H1 (cell line): ENCODE measurements at regions not wholly inside any gene's neighbourhood (a gene's known extent, or its start where the extent isn't known, plus 50 kb on each side); places are given as distances from the start of the nearest gene placed in this dataset.

Source experiments
- CTCF ChIA-PET: fragments of 300-600 bp; sonication (Branson Sonifier 250); formaldehyde crosslinking; loops from one replicate; lab custom pipeline; 2021; ENCODE audit not compliant: partially characterized antibody; lab: Charles Lee
- POLR2A ChIA-PET: fragments of 300-600 bp; sonication (Branson Sonifier 250); formaldehyde crosslinking; loops from one replicate; lab custom pipeline; 2021; ENCODE audit warnings: inconsistent platforms; ENCODE audit not compliant: partially characterized antibody; lab: Charles Lee
- DNase-seq, 2 experiments: peaks; one replicate each; pipeline versions ENCODE4 v3.0.0 to v3.0.0-alpha.2; 2010 to 2022; ENCODE audit warnings: low spot score in 2 of 2, low read depth in 1 of 2, mixed read lengths in 1 of 2
- FAIRE-seq: peaks from 2 replicates; lab custom pipeline; 2011; peaks lifted over from hg19 to GRCh38; lab: Jason Lieb, UNC
- H2AFZ ChIP-seq: 2 replicates; pipeline ENCODE4 v1.8.1; 2012; ENCODE audit warnings: low read length, inconsistent platforms
- H2AK5ac ChIP-seq: 2 replicates; pipeline ENCODE4 v1.6.1; 2013; ENCODE audit warnings: low read depth, low read length
- H2BK120ac ChIP-seq: replicated peaks from 2 replicates; pipeline ENCODE3; 2013; ENCODE audit warnings: low read depth, low read length, inconsistent platforms
- H2BK12ac ChIP-seq: 2 replicates; pipeline ENCODE4 v1.6.1; 2013; ENCODE audit warnings: low read depth, low read length
- H2BK15ac ChIP-seq: 2 replicates; pipeline ENCODE4 v1.6.1; 2013; ENCODE audit warnings: low read length
- H2BK20ac ChIP-seq: 2 replicates; pipeline ENCODE4 v1.6.1; 2013; ENCODE audit warnings: low read length
- H2BK5ac ChIP-seq: 2 replicates; pipeline ENCODE4 v1.6.1; 2013; ENCODE audit warnings: low read depth, low read length
- H3K14ac ChIP-seq: 2 replicates; pipeline ENCODE4 v1.6.1; 2013; ENCODE audit warnings: inconsistent platforms; ENCODE audit not compliant: insufficient read length
- H3K18ac ChIP-seq: 2 replicates; pipeline ENCODE4 v1.6.1; 2013; ENCODE audit warnings: low read length; ENCODE audit errors: extremely low read depth
- H3K23ac ChIP-seq: 2 replicates; pipeline ENCODE4 v1.6.1; 2013; ENCODE audit warnings: inconsistent platforms; ENCODE audit not compliant: insufficient read length
- H3K23me2 ChIP-seq: 2 replicates; pipeline ENCODE4 v1.6.1; 2013; ENCODE audit warnings: low read depth, low read length
- H3K27ac ChIP-seq: 2 replicates; pipeline ENCODE4 v1.6.1; 2011; ENCODE audit warnings: low read depth, low read length, inconsistent platforms
- H3K27me3 ChIP-seq, 4 experiments: replicated peaks in 1 of 4; 1 replicate in 1 of 4; 2 replicates in 3 of 4; pipeline versions ENCODE4 v1.6.1 to v1.8.1; 2011 to 2013; ENCODE audit warnings: low read length in 3 of 4, mild to moderate bottlenecking in 3 of 4, inconsistent platforms in 2 of 4, mixed read lengths in 2 of 4, moderate library complexity in 1 of 4; ENCODE audit not compliant: control insufficient read depth in 3 of 4, insufficient read depth in 3 of 4; ENCODE audit errors: extremely low read depth in 1 of 4
- H3K36me3 ChIP-seq, 4 experiments: 2 replicates each; pipeline versions ENCODE4 v1.6.1 to v1.8.1; 2011 to 2013; ENCODE audit warnings: mild to moderate bottlenecking in 4 of 4, low read length in 3 of 4, moderate library complexity in 2 of 4, control low read depth in 1 of 4, inconsistent platforms in 1 of 4; ENCODE audit not compliant: insufficient read depth in 4 of 4, control insufficient read depth in 2 of 4
- H3K4ac ChIP-seq: replicated peaks from 2 replicates; pipeline ENCODE3; 2013; ENCODE audit warnings: low read length, low read depth, mixed read lengths, inconsistent platforms; ENCODE audit not compliant: insufficient read length
- H3K4me1 ChIP-seq, 4 experiments: replicated peaks in 1 of 4; 1 replicate in 1 of 4; 2 replicates in 3 of 4; pipeline versions ENCODE4 v1.6.1 to v1.8.1; 2011 to 2013; ENCODE audit warnings: low read length in 3 of 4, inconsistent platforms in 2 of 4, mixed read lengths in 1 of 4; ENCODE audit not compliant: insufficient read depth in 4 of 4, control insufficient read depth in 3 of 4
- H3K4me2 ChIP-seq, 2 experiments: 2 replicates each; pipeline versions ENCODE4 v1.6.1 to v1.8.1; 2011 to 2013; ENCODE audit warnings: low read depth in 2 of 2, low read length in 2 of 2, control low read depth in 1 of 2, inconsistent platforms in 1 of 2, mild to moderate bottlenecking in 1 of 2; ENCODE audit not compliant: insufficient read depth in 1 of 2
- H3K4me3 ChIP-seq, 4 experiments: fragments of 200-600, 300-600 bp in 1 of 4; sonication (generic), shearing (Covaris generic), sonication (Bioruptor Twin) in 1 of 4; 2 replicates each; pipeline versions ENCODE4 v1.5.1 to v1.8.1; 2011 to 2016; ENCODE audit warnings: low read length in 4 of 4, low read depth in 3 of 4, control low read depth in 2 of 4, inconsistent platforms in 2 of 4, mild to moderate bottlenecking in 2 of 4, mixed read lengths in 1 of 4, moderate library complexity in 1 of 4; ENCODE audit not compliant: insufficient read depth in 2 of 4; ENCODE audit errors: extremely low read depth in 1 of 4
- H3K56ac ChIP-seq: replicated peaks from 2 replicates; pipeline ENCODE3; 2013; ENCODE audit warnings: low read depth, mild to moderate bottlenecking, mixed read lengths, low read length, inconsistent platforms; ENCODE audit not compliant: insufficient read length
- H3K79me1 ChIP-seq: 2 replicates; pipeline ENCODE4 v1.6.1; 2013; ENCODE audit warnings: low read depth, low read length, control low read depth
- H3K79me2 ChIP-seq, 2 experiments: 2 replicates each; pipeline versions ENCODE4 v1.6.1 to v1.8.1; 2012 to 2013; ENCODE audit warnings: low read length in 2 of 2, mild to moderate bottlenecking in 2 of 2, inconsistent platforms in 1 of 2; ENCODE audit not compliant: insufficient read depth in 2 of 2, control insufficient read depth in 1 of 2
- H3K9ac ChIP-seq, 4 experiments: replicated peaks in 1 of 4; 1 replicate in 1 of 4; 2 replicates in 3 of 4; pipeline versions ENCODE4 v1.6.1 to v1.8.1; 2011 to 2013; ENCODE audit warnings: low read depth in 3 of 4, low read length in 3 of 4, control low read depth in 2 of 4, mild to moderate bottlenecking in 2 of 4, moderate library complexity in 2 of 4, inconsistent platforms in 1 of 4; ENCODE audit errors: extremely low read depth in 1 of 4
- H3K9me3 ChIP-seq, 2 experiments: 2 replicates each; pipeline versions ENCODE4 v1.6.1 to v1.8.1; 2012 to 2013; ENCODE audit warnings: mild to moderate bottlenecking in 2 of 2, moderate library complexity in 2 of 2, control low read depth in 1 of 2, inconsistent platforms in 1 of 2, low read depth in 1 of 2, low read length in 1 of 2, mixed read lengths in 1 of 2; ENCODE audit not compliant: insufficient read depth in 2 of 2
- H4K20me1 ChIP-seq, 2 experiments: replicated peaks in 1 of 2; 2 replicates each; pipeline versions ENCODE3 to v1.8.1; 2011 to 2013; ENCODE audit warnings: inconsistent platforms in 2 of 2, low read length in 2 of 2, mild to moderate bottlenecking in 1 of 2; ENCODE audit not compliant: insufficient read depth in 2 of 2, control insufficient read depth in 1 of 2
- H4K5ac ChIP-seq: 2 replicates; pipeline ENCODE4 v1.6.1; 2013; ENCODE audit warnings: low read length, low read depth, mixed read lengths, inconsistent platforms; ENCODE audit not compliant: insufficient read length
- H4K8ac ChIP-seq: 2 replicates; pipeline ENCODE4 v1.8.0; 2013; ENCODE audit warnings: mild to moderate bottlenecking, moderate library complexity, low read length, inconsistent platforms; ENCODE audit not compliant: insufficient read depth; ENCODE audit errors: extremely low read depth
- H4K91ac ChIP-seq: replicated peaks from 2 replicates; pipeline ENCODE3; 2013; ENCODE audit warnings: low read length, mixed read lengths, inconsistent platforms; ENCODE audit not compliant: insufficient read length
- ASH2L ChIP-seq: fragments of 200-600, 300-600 bp; sonication (generic); IDR thresholded peaks from one replicate; pipeline ENCODE4 v1.7.1; 2017; ENCODE audit warnings: low read length
- CHD1 ChIP-seq: IDR thresholded peaks from 2 replicates; pipeline ENCODE4 v1.6.1; 2012; ENCODE audit warnings: low read depth, low read length, improper control_type of control experiment
- EGR1 ChIP-seq: IDR thresholded peaks from 2 replicates; pipeline ENCODE4 v1.6.1; 2011; ENCODE audit warnings: low read depth, low read length, borderline replicate concordance
- EZH2 ChIP-seq: fragments of 200-600 bp; sonication (generic); IDR thresholded peaks from 2 replicates; pipeline ENCODE4 v1.7.1; 2012; ENCODE audit warnings: low read depth, mild to moderate bottlenecking, moderate library complexity, low read length, inconsistent platforms; ENCODE audit not compliant: severe bottlenecking
- FOSL1 ChIP-seq: IDR thresholded peaks from 2 replicates; pipeline ENCODE4 v1.6.1; 2011; ENCODE audit warnings: mild to moderate bottlenecking, low read depth, low read length, moderate library complexity; ENCODE audit not compliant: insufficient read depth
- NRF1 ChIP-seq: IDR thresholded peaks from 2 replicates; pipeline ENCODE4 v1.6.1; 2011; ENCODE audit warnings: mild to moderate bottlenecking, low read depth, low read length, improper control_type of control experiment
- RXRA ChIP-seq: IDR thresholded peaks from 2 replicates; pipeline ENCODE4 v1.6.1; 2011; ENCODE audit warnings: low read depth, mild to moderate bottlenecking, low read length, moderate library complexity; ENCODE audit not compliant: insufficient read depth
- SIN3A ChIP-seq, 2 experiments: IDR thresholded peaks in 1 of 2; conservative IDR thresholded peaks in 1 of 2; 2 replicates each; pipeline ENCODE4 v1.6.1; 2011 to 2012; ENCODE audit warnings: low read length in 2 of 2, improper control_type of control experiment in 1 of 2, low read depth in 1 of 2, mild to moderate bottlenecking in 1 of 2
- SUZ12 ChIP-seq: fragments of 200-600 bp; sonication (generic); IDR thresholded peaks from 2 replicates; pipeline ENCODE4 v1.6.1; 2012; ENCODE audit warnings: mild to moderate bottlenecking, inconsistent platforms, low read length, moderate library complexity, mixed read lengths
- TAF1 ChIP-seq: IDR thresholded peaks from 2 replicates; pipeline ENCODE4 v1.6.1; 2011; ENCODE audit warnings: mild to moderate bottlenecking, low read depth, low read length
- WGBS, 2 experiments: shearing (Covaris generic) in 1 of 2; methylation state at CpG; one replicate each; pipeline versions ENCODE4 v1.1.6 to v1.1.7; 2013 to 2015; ENCODE audit warnings: low lambda C conversion rate in 2 of 2, mixed read lengths in 2 of 2, inconsistent platforms in 1 of 2, low coverage in 1 of 2, missing lambda C conversion rate in 1 of 2; ENCODE audit not compliant: insufficient replicate concordance in 2 of 2, insufficient coverage in 1 of 2, insufficient read length in 1 of 2; ENCODE audit errors: extremely low coverage in 1 of 2, missing lambda C conversion rate in 1 of 2; 5-methylcytosine and 5-hydroxymethylcytosine counted together

DNA sequence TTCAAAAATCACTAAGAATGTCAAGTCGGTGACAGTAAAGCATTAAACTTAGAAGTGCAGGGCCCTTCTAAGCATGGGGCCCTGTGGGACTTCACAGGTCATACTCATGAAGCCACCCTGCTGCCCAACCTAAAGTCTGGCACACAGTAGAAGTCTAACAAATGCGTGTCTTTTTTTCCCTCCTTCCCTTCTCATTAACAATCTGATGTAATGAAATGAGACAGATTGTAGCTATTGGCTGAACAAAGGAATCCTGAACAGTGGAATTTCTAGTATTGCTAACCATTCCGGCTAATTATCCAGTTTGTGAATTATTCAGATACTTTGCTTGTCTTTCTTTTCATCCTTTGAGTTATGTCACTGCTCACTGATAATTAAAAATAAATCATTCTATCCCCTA, 369.9 kb downstream of the WDR11 start:
- ChIA-PET CTCF (interaction anchor here (0.7 to 1.1 kb wide), 2 partner anchors 19 to 282 kb away, joined by 3 read pairs; no protein-coding TSS in a partner anchor), POLR2A (no interaction called here)
- no peaks in the 10 kb centered on the region for H3K27me3 ChIP-seq
- no peak overlapping the region for H4K91ac ChIP-seq
- no peak overlapping the region for H3K4me2 ChIP-seq
- WGBS, 2 experiments, result 87% methylated on average over 3 of the region's 3 CpGs; no CpG with 5 or more reads in 1 of the 2 experiments
- H2AK5ac ChIP-seq, result no peak overlapping the region
- no peak overlapping the region for H2BK5ac ChIP-seq
- no peak overlapping the region for H2BK15ac ChIP-seq
- no peak overlapping the region for H3K56ac ChIP-seq
- no peak overlapping the region for H3K23ac ChIP-seq
- no peak overlapping the region for H3K14ac ChIP-seq
- H2BK12ac ChIP-seq, result no peak overlapping the region
- H2BK120ac ChIP-seq, result no peak overlapping the region
- no peak overlapping the region for H3K9ac ChIP-seq
- FAIRE-seq (no peak), DNase-seq (no peak)
- no peak overlapping the region for H4K5ac ChIP-seq
- H3K4me1 ChIP-seq, result peaks cover 0 to 3% (median 0%) of the 10 kb centered on the region in 4 experiments; a peak in 1 of 7 replicates
- H3K27ac ChIP-seq, result no peak overlapping the region
- no peak overlapping the region for H3K18ac ChIP-seq
- no peak overlapping the region for H2BK20ac ChIP-seq
- H4K8ac ChIP-seq, result no peak overlapping the region
- no peak overlapping the region for H3K4me3 ChIP-seq
- H3K79me1 ChIP-seq, result no peaks in the 10 kb centered on the region
- no peaks in the 10 kb centered on the region for H3K23me2 ChIP-seq
- no peaks in the 10 kb centered on the region for H3K36me3 ChIP-seq
- H3K4ac ChIP-seq, result no peak overlapping the region
- no peaks in the 10 kb centered on the region for H3K79me2 ChIP-seq
- no peak overlapping the region for H2AFZ ChIP-seq
- no peaks in the 10 kb centered on the region for H3K9me3 ChIP-seq
- no peak for TF ChIP-seq FOSL1
- TF ChIP-seq TAF1, result no peak
- no peak for TF ChIP-seq SUZ12
- no peak for TF ChIP-seq EZH2
- TF ChIP-seq CHD1, result no peak
- no peak for TF ChIP-seq EGR1
- TF ChIP-seq RXRA, result no peak
- no peak for TF ChIP-seq NRF1
- TF ChIP-seq ASH2L, result no peak
- TF ChIP-seq SIN3A (conservative IDR thresholded peaks at IDR 0.05 in 1 of 2, IDR thresholded peaks at IDR 0.05 in 1 of 2; ENCODE audit: low read depth in 1 of 2, low read length in 2 of 2), result no peak
- TF ChIP-seq, all 59 proteins: peak for 0
- H4K20me1 ChIP-seq, result no peaks in the 10 kb centered on the region
